GM19240 (cell line): ENCODE measurements at regions not wholly inside any gene's neighbourhood (a gene's known extent, or its start where the extent isn't known, plus 50 kb on each side); places are given as distances from the start of the nearest gene placed in this dataset.
"Not testable (repeated sequence)": the region's sequence is repeated elsewhere in the genome, so short reads cannot be mapped to it uniquely, and the experiment has no call there.

Experiments
- DNase-seq: peaks from one replicate; pipeline ENCODE4 v3.0.0; 2011; ENCODE audit warnings: low spot score; ENCODE audit not compliant: insufficient read length

DNA sequence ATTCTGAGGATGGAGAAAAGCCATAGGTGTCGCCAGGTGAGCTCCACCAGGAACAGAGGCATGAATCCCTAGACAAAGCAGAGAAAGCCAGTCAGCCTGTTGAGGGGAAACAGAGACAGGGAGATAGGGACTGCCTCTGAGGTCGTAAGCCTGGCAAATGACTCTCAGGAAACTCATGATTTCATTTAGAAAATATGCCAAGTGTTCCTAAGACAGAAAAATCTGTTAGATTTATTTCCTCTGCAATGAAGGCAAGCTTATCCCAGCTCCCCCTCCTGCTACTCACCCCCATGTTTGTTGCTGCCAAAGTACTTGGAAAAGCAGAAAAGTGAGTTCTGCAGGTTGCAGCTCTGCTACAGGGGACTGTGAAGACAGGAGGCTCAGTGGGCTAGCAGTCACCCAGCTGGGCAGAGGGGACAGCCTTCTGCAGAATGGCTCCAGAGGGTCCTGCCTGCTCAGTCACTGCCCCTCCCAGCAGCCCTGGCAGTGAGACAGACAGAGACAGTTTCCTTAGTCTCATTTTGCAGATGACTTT lies 184.3 kb downstream of the ADRA2A start:
- DNase-seq = no peak

DNA sequence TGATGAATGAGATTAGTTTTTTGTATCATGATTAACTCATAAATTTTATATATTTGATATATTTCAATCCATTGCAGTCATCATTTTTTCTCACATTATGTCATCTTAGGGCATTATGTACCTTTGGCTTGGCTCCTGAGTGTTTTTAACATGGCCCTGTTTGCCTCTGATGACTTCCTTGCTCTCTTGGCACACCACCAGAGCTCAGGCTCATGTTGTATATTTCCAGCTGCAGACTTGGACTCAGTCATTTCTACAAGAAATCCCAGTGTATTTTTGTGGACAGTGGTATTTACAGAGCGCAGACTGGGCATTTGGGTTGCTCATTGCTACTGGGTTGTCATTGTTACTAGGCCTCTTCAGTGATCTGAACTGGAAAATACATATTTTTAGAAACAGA lies 188.5 kb downstream of the ADRA2A start:
- no peak for DNase-seq

DNA sequence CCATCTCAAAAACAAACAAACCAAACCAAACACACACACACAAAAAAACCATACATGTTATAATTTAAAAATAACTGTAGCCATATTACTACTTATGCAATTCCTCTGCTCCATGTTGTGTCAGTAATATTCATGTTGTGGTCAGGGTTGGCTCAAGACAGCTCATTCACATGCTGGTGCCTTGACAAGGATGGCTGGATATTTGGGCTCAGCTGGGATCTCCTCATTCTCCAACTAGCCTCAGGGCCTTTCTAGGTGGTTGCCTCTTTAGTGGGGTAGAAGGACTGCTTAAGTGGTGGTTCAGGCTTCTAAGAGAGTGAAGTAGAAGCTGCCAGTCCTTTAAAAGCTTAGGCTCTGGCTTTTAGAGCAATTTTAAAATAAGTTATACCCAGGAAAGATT lies 189.3 kb downstream of the ADRA2A start:
- no peak for DNase-seq

DNA sequence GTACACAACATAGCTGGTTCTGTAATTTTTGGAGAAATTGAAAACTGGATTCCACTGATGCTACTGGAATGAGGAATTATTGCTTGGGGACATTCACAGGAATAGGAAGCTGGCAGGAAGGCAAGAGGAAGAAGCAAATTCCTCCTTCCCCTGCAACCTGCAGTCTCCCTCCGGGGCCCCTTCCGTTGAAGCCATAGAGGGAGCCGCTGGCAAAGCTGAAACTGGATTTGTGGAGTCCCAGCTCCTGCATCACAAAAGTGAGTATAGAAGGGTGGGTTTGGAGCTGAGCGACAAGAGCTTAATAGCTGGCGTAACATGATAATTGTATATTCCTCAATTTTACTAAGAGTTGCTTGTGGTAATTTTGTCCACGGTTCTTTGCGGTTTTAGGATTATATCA lies 190.8 kb downstream of the ADRA2A start:
- DNase-seq = no peak

DNA sequence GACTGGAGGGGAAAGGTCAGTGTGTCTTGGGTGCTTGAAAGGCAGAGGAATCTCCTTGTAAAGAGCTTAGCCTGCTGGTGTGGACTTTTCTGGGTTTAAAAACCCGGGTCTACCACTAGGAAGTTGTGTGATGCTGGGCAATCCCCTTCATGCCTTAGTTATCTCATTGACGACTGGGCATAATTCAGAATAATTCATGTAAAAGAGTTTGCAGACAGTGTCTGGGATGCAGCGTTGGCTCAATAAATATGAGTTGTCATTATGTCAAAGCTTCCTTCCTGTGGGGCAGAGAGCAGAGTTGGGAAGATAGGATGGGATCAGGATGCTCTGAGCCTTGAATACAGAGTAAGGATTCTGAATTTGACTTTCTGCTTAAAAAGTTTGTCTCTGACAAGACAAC lies 196.4 kb downstream of the ADRA2A start:
- DNase-seq = no peak

GRCh38 chr10:111273635-111274034 lies 196.8 kb downstream of the ADRA2A start:
- no peak for DNase-seq

DNA sequence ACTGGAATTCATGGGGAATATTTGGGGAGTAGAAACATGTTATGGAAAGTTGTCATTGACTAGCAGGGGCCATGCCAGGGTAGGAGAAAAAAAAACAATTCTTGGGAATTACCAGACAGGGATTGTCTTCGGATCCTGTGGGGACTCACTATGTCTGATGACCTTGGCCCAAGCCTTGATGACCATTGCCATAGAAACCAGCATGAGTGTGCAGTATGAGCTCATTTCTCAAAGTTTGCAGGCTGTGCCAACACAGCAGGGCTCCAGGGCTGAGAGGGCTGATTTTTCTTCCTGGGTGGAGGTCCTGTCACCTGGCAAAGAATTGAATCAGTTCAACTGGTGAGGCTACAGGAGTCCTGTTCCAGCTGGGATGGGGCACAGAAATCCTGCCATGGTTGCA lies 198.3 kb downstream of the ADRA2A start:
- no peak for DNase-seq

GRCh38 chr10:111277661-111278060 lies 200.8 kb downstream of the ADRA2A start:
- DNase-seq = no peak

- no peak for DNase-seq
Measured at GRCh38 chr10:111278266-111278665, 201.4 kb downstream of the ADRA2A start.

DNA sequence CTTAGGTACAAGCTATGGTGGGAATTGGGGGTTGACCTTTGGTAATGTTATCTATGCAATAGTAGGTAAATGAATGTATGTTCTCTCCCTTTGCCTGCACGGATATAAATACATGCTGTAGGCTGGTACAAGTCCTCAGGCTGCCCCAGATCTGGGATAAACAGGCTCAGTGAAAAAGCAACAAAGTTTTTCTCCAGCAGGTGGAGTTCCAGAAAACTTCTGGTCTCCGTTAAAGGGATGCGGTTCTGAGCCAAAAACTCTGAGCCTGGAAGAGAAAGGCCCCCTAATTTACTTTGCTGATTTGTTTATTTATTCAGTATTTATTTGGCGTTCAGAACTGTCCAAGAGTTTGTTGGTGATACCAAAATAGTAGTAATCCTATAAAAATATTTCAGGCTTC lies 204.7 kb downstream of the ADRA2A start:
- no peak for DNase-seq

GRCh38 chr10:111289461-111289860 lies 212.6 kb downstream of the ADRA2A start:
- DNase-seq = no peak

DNA sequence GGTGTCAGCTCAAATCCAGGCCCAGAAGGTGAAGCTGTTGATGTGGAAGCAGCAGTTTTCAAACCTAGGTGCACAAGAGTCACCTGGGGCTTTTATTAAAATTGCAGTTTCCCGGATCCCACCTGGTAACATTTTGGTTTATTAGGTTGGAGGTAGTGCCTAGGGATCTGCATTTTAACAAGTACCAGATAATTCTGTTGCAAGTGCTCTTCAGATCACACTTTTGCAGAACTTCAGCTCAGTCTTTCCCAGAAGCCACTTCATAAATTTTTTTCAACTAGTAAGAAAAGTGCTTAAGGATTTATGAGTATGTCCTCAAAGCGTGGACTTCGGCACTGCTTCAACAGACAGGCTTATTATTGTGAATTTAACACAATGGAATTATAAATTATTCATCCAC lies 213.8 kb downstream of the ADRA2A start:
- DNase-seq = no peak

DNA sequence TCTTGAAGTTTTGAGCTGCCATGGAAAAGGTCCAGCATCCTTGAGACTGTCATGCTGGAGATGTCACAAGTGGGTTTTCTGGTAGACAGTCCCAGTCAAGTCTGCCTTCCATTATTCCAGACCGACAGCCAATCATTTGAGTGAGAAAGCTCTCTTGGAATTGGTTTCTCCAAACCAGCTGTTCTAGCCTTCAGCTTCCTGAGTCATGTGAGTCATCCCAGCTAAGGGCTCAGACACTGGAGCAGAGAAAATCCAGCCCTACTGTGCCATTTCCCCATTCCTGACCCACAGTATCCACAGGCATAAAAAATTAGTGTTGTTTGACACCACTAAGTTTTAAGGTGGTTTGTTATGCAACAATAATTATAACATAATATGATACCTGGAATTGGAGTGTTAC lies 219.0 kb downstream of the ADRA2A start:
- DNase-seq = no peak

GRCh38 chr10:111297351-111297848 lies 220.6 kb downstream of the ADRA2A start:
- DNase-seq = no peak

DNA sequence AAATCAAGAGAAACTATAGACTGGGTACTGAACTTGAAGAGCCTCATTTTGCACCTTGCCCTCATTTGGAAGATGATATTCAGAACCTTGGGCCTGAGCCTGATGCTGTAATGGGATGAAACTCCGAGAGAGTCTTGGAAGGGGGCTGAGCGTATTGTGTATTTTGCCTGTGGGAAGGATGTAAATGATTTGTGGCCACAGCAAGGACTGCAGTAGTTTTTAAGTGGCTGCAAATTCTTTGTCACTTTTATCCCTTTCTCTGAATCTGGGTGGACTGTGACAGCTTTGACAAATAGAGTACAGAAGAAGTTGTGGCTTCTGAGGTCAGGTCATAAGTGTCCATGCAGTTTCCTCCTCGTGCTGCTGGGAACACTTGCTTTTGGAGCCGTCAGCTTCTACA lies 221.2 kb downstream of the ADRA2A start:
- DNase-seq = no peak

DNA sequence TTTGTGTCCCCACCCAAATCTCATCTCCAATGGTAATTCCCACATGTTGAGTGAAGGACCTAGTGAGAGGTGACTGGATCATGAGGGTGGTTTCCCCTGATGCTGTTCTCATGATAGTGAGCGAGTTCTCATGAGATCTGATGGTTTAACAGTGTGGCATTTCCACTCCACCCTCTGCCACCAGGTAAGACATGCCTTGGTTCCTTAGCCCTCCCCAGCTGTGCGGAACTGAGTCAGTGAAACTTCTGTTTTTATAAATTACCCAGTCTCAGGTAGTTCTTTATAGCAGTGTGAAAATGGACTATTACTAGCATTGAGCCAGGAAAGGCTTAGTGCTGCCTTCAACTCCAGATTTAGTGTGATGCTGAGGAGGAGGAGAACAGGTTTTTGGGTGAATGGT lies 222.2 kb downstream of the ADRA2A start:
- no peak for DNase-seq

- no peak for DNase-seq
Measured at GRCh38 chr10:111303887-111304286, 227.1 kb downstream of the ADRA2A start.

- DNase-seq = no peak
Measured at GRCh38 chr10:111316722-111317212, 239.9 kb downstream of the ADRA2A start.

DNA sequence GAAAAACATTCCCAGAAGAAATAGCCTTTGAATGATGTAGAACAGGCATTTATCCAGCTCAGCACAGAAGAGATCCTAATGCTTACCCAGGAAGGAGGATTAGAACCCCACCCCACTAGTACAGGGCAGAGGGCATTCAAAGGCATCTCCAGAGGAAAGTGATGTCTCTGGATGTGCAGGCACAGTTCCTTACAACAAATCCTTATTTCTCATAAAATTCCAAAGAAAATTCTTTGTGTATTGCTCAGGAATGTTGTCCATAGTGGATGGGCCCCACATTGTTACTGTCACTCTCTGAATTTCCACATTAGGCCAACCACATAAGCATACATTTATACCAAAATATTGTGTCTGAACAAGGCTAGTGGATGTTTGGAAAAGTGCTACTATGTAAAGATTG lies 243.0 kb downstream of the ADRA2A start:
- no peak for DNase-seq

DNA sequence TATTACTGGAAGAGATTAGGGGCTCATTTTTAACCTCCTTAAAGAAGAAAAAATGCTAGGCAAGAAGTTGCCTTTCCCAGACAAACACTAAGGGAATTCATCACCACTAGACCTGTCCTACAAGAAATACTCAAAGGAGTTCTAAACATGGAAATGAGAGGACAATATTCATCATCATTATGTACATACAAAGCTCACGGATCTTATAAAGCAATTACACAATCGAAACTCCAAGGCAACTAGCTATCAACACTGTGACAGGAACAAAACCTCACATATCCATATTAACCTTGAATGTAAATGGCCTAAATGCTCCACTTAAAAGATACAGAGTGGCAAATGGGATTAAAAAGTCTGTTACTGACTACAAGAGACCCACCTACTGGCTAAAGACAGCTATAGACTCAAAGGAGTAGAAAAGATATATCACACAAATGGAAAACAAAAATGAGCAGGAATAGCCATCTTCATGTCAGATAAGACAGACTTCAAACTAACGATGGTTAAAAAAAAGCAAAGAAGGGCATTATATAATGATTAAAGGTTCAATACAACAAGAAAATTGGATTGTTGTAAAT lies 246.6 kb downstream of the ADRA2A start:
- DNase-seq = no peak

DNA sequence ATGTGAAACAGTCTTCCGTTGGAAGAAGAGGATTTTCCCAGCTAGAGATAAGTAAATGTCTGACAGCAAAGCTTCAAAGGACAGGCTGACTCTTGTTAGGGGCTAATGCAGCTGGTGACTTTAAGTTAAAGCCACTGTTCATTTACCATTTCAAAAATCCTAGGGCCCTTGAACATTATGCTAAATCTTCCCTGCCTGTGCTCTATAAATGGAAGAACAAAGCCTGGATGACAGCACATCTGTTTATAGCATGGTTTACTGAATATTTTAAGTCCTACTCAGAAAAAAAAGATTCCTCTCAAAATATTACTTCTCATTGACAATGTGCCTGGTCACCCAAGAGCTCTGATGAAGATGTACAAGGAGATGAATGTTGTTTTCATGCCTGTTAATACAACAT lies 255.3 kb downstream of the ADRA2A start:
- DNase-seq = not testable (repeated sequence)

DNA sequence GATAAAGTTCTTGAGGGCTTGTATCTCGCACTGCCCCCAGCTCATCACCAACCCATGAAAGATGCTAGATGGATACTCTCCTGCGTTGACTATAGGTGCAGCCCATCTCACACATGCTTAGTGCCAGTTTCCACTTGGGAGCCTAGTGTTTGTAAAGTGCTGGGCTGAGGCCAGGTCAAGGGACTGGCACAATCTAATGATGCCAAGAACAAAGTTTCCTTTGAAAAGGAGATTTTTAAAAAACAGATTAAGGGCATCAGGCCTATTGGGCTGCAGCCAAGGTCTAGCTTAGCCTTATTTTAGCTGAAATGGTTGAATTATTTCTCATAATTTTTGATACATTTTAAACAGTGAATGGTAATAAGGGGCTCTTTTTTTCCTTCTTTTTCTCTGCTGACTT lies 259.0 kb downstream of the ADRA2A start:
- no peak for DNase-seq

DNA sequence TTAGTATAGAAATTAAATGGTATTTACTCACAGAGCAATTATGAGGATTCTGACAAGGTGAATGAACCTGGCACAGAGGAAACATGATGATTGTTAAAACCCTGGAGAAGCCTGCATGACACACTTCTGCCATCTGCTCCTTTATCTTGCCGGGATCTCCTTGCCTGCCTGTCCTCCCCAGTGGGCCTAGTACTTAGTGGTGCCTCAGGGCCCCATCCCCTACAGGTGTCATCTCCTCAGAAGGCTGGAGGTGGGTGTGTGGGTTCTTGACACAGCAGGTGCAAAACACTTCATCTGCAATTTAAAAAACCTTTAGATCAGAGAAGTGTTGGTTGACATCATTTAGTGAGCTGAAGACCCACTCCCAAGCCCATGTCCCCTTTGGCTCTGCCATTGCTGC lies 261.2 kb downstream of the ADRA2A start:
- no peak for DNase-seq

GRCh38 chr10:111338805-111339204 lies 262.0 kb downstream of the ADRA2A start:
- DNase-seq = no peak
